Hematopoietic multipotent progenitor cell treated with erythropoietin and hydrocortisone succinate and interleukin-3 and kit ligand, for 15 days (in vitro differentiated cells): ENCODE measurements at regions not wholly inside any gene's neighbourhood (a gene's known extent, or its start where the extent isn't known, plus 50 kb on each side); places are given as distances from the start of the nearest gene placed in this dataset.
"Not testable (repeated sequence)": the region's sequence is repeated elsewhere in the genome, so short reads cannot be mapped to it uniquely, and the experiment has no call there.

Experiments used
- DNase-seq: peaks from one replicate; pipeline ENCODE4 v3.0.0-alpha.2; 2015; ENCODE audit warnings: low spot score

DNA sequence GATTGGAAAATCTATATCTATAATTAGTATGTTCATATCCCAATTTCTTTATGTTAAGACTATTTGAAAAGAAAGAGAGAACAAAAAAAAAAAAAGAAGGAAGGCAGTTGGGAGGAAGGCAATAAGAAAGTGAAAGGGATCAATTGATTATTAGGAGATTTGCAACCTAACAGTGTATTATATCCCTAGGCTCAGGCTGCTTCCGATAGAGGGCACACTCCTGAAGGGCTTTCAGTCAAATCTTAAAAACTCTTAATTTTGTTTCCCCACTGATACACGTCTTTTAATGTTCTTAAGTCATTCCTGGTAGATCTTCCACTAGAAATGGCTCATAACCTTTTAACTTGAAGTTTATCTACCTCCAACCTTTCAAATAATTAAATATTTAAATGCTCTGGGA lies 763.9 kb downstream of the BCL11A start:
- DNase-seq, result no peak

DNA sequence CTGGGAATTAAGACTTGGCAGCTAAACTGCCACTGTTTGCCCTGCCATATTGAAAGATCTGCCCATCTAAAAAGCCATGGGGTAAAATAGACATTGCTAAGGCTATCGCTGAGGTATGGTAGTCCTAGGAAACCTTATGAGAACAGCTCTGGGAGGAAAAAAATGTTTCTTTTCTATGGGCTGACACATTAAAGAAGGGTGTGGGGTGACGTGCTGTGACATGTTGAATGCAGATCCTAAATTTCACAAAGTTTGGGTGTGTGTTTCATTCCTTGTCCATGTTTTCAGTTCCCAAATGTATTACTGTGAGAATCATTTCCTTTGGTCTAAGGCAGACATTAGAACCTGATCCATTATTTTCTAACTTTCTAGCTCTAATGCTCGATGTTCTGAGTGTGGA lies 766.4 kb downstream of the BCL11A start:
- DNase-seq, result no peak

DNA sequence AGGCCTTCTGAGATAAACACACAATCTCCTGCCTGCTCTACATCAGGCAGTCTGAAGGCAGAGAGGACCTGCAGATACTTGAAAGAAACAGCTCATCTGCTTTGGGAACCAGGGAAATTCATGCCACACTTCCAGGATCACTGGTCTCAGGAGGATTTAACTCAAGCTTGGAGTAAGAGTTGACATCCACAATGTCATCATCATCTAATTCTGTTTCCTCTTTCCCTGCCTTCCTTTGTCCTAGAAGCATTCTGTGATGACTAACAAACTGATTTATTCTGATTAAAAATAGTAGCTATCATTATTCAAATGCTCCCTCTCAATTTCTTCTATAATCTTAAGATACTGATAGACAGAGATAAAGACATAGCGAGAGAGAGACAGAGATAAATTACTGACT lies 766.8 kb downstream of the BCL11A start:
- no peak for DNase-seq

DNA sequence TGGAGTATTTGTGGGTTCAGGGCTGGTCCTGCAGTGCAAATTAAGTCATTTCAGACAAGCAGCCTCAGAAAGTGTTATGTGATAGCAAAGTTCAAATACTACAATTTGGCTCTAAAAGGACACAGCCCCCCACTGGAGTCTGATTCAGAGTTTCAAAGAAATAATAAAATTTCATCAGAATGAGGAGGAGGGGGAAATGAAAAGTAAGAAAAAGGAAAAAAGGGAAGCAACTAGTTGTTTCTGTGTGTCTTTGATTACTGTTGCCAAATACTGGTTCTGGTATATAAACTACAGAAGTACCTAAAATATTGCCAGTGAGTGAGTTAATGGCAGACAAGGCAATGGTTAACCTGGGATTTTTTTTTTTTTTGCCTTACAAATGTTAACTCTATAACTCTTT lies 773.9 kb downstream of the BCL11A start:
- no peak for DNase-seq

DNA sequence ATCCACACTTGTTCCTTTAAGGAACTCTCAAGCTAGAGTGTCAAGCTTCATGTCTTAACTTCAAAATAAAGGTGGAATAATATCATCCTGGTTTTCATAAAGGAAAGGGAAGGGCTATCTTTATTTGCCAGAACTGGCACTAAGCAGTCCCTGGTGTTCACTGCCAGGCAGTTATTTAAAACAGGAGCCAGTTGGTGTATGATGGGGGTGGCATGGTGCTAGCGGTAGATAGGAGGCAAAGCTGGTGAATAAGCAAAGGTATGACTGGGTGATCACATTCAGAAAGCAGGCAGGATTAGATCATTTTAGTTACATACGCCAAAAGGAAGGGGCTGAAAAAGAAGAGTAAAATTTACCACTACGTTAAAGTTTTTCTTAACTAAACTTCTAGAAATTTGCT lies 776.3 kb downstream of the BCL11A start:
- no peak for DNase-seq

DNA sequence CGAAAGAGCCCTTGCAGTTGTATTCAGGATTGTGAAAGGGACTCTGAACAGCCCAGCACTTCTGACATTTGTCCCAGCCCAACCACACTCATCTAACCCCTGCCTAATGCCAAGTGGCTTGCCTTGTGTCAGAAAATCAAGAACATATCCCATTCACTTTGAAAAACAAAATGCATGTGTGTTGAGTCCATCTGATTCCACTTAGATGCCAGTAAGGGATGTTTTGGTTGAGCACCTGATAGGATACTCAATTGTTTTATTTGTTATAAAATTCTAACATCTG lies 776.8 kb downstream of the BCL11A start:
- DNase-seq, result no peak

DNA sequence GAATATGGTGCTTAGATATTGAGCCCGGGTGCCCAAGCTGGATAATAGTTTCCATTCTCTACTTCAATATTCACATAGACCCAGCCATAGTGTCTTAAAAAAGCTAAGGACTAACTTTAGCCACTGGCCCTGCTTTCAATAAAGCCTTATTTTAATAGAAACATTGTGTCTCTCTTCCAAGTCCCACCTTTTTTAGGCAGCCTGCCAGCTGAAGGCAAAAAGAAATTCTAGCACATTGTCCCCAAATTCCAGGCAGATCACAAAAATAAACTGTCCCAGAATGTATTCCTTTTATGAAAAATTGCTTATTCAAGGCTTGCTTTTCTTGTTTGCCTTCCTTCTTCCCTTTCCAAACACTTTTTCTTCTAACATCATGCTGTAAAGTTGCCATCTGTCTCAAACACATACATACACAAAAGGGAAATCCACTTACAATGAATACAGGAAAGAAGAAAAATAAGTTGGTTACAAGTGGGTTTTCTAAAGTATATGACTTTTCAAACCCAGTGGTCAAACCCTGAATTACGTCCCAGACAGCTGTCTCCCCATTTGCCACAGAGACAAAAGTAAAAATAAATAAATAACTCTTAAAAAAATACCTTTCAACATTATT lies 778.5 kb downstream of the BCL11A start:
- DNase-seq, result no peak

DNA sequence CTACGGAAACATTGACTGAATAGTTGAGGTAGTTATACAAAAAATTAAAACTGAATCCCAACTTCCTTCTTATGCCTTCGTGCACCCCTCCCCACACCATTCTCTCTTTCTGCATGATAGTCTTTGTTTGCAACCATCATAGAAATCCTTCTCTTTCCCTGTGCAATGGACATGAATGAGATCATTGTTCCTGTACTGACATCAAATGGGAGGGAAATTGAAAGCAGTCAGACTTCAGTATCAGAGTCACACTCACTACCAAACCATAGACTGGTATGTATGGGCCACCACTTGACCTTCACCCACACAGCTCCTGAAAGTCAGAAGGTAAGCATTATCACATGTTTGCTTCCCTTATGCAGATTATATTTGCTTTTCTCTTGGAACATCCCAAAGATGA lies 782.8 kb downstream of the BCL11A start:
- DNase-seq, result no peak

DNA sequence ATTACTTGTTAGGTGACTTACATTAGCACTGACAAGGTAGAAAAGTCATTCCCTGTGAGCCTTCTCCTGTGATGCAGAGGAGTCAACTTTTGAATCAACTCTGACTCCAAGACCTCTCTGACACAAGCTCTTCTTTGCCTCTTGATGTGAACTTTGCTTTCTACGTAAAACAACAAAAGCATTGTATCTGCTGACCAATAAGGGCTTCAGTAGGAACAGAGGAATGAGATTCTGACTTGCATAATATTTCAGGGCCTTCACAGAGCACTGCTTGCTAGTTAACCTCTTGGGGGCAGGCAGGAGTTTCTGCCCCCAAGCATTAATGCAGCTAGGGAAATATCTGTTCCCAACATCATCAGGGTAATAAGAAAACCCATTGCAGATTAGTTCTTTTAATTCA lies 791.5 kb downstream of the BCL11A start:
- no peak for DNase-seq

DNA sequence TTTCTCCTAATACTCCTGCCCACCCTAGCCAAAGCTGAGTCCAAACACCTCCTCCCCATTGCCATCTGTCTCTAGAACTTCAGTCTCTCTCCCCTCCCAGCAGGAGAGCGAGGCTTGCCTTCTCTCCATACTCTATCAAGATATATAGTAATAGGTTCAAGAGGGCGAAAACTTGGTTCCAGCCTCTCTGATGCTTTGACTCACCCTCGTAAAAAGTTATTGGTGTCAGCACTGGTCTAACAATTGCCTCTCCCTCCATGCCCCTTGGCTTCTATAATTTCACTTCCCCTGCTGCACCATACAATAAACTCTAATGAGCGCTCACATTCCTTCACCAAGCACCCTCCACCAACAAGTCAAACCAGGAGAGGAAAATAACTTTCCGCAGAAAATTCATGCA lies 797.3 kb downstream of the BCL11A start:
- no peak for DNase-seq

DNA sequence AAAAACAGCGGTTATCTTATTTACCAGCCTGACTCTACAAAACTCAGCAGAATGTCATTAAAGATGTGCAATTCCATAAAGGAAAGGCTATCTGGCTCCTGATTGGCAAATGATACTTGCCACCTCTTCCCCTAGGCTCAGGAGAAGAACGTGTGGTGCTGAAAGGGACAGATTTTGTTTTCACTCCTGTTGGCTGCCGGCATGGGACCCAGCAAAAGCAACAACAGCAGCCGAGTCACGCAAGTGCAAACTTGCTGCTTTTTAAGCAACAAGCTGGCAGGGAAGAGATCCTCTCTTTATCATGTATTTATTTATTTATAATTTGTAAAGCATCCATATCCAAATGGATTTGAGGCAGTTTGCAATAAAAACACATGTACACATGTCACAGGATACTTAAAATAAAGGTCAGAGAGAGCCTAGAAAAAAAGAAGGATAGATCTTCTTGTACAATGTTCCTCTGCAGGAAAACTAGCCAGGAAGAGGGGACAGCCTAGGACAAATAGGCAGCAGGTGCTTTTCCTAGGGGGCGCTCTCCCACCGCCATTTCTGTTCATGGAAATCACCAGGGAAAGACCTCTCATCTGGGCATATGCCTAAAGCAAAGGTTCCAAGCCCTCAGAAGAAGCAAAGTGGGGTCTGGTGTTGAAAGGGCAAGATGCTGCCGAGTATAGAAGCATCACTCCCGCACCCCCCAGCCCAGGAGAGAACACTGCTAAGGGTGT lies 799.3 kb downstream of the BCL11A start:
- DNase-seq, result no peak

DNA sequence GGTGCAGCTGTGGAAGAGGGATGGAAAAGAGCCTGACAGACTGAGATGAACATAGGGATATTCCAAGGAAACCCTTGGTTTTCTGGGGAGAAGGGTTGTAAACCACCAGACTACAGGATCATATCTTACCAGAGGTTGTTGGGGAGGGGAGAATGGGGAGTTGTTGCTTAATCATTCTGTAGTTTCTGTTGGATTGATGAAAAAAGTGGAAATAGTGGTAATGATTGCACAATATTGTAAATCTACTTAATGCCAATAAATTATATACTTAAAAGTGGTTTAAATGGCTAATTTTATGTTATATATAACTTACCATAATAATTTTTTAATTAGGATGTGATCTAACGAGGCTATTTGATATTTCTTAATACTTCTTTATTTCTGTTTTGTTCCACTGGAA lies 800.9 kb downstream of the BCL11A start:
- no peak for DNase-seq

DNA sequence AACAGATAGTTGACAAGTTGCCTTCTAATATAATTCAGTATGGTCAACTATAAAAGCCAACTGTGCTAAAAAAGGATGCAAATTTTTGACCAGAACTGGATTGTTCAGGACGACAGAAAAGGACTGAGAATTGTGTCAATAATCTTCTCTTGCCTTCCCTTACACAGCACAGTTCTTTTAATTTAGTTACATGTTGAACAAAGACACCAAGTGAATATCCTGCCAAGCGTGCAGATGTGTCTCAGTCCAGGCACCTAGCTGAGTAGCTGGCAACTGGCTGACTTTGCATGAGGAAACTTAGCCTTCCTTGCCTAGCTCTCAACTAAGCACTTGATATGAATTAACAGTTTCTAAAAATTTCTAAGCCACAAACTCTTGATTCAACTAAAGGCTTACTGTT lies 801.4 kb downstream of the BCL11A start:
- no peak for DNase-seq

DNA sequence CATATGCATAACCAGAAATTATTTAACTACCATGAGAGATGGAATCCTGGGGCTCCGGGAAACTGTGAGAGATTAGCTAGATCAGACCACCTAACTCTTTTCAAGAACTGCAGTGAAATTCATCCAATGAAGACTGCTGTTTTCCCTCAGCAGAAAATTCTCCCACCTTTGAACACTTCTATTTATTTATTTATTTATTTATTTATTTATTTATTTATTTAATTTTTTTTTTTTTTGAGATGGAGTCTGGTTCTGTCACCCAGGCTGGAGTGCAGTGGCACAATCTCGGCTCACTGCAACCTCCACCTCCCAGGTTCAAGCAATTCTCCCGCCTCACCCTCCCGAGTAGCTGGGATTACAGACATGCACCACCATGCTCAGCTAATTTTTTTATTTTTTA lies 802.2 kb downstream of the BCL11A start:
- not testable (repeated sequence) for DNase-seq

DNA sequence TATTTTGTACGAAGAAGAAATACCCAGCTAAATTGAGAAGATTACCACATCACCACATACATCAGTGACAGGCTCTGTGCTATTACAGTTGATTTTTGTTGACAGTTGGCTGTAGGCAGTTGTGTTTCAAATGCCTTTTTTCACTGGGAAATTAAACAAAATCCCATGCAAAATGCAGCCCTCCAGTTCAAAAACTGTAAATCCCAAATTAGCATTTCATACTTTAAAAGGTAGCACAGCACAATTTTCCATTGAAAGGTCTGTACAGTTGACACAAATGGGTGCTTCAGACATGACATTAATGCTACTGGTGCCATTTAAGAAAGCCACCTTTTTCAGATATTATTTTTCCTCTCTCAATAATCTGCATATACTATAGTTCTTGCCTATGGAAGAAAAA lies 807.2 kb downstream of the BCL11A start:
- no peak for DNase-seq

DNA sequence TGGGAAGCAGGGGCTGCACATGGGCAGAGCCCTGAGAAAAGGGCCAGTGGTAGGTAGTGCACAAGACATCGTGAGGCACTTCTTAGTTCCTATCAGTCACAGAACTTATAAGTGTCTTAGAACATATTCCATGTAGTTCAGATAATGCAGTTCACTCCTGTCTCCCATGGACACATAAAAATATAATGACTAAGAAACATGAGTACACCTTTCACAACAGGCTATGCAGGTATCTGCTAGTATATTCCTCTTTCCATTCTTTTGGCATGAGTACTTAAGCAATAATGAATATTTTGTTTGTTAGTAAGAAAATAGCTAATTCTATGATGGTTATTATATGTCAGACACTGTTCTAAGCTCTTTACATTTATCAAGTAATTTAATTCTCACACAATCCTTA lies 808.4 kb downstream of the BCL11A start:
- DNase-seq, result no peak

DNA sequence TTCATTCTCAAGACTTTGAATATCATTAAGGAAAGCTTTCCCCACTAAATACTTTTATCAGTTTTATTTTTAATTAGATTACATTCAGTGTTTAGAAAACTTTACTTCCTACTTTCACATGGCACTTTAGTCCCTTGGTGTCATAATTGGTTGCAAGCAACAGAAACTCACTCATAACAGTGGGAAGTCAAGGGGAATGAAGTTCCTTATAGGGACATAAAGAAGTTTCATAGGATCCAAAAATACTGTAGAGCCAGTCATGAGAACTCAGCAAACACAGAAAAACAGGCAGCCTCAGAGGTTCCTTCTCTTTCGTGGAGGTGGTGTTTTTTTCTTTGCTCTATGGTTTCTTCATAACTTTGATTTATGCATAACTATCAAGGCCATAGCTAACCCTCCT lies 809.0 kb downstream of the BCL11A start:
- DNase-seq, result no peak

DNA sequence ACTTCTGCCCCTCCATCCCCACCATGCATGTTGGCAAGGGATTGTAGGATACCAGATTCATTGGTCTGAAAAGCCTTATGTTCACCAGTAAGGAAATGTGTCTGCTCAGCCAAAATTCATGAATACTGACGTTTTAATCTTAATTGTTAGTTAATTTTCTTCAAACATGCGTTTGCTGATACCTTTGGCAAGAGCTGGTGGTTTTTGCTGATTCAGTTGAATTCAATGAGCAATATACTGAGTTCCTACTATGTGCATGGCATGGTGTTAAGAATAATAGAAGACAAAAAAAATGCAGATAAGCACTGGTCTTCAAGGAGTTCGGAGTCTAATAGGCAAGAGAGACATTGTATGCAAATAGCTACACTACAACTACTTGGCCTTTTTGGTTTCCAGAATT lies 811.6 kb downstream of the BCL11A start:
- DNase-seq, result no peak

DNA sequence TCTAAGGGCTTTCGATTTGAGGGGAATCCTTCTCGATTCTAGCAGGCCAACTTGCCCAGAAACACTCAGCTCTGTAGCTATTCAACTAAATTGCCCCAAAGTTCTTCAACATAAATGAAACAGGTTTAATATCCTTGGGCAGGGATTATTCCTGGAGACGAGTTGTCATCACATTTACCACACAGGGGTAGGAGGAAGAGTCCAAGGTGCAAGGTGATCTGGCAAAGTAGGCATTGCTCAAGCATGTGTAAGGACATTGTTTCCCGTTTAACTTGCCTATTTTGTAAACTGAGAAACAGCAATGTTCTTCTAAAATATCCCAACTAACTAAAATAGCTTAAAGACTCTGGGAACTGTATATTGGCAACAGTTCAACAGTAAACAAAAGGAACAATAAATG lies 814.3 kb downstream of the BCL11A start:
- DNase-seq, result no peak

DNA sequence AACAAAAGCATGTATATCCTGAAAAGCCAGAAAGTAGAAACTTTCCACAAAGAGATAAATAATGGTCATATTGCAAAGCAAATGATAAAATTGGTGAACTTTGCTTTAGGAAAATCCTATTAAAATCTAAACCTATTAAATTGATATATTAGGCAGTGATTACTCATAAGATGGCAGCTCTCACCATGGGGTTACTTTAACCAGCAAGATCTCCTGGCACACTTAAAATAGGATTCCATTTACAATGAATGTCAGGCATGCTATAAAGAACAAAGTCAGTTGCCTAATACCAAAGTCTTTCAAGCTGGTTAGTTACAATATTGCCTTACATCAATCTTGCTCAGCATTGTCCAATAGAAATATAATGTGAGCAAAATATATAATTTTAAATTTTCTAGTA lies 816.2 kb downstream of the BCL11A start:
- no peak for DNase-seq

DNA sequence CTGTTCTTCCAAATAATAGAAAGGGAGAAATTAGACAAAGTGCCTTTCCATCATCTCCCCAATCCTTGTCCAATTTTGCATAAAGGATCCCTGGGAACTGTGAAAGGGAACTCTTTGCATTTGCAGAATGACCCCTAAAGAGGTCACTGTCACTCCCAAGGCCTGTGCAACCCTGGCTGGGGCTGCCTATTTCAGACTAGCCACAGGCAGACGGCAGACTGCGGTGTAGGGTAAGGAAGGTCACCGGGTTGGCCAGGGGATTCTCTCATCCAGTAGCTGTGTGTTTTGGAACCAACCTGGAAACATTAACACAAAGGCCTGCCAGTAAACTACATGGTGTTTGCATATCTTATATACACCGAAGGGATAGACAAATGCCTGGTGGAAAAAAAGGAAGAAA lies 818.7 kb downstream of the BCL11A start:
- no peak for DNase-seq

DNA sequence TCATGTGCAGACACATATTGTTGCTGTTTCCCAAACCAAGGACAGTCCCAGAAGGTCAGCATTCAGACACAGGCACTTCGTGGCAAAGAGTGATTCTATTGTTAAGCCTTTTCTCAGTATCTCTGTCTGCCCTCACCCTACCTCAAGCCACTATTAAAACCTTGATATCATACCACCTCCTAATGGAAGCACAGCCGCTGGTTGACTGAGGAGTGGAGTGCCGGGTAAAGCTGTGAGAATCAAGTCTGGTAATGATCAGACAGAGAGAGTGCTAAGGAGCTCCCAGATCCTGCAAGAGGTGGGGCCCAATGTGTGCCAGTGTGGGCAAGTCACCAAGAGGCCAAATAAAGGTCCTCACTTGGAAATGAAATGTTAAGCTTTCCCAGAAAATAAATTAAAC lies 819.5 kb downstream of the BCL11A start:
- DNase-seq, result no peak

DNA sequence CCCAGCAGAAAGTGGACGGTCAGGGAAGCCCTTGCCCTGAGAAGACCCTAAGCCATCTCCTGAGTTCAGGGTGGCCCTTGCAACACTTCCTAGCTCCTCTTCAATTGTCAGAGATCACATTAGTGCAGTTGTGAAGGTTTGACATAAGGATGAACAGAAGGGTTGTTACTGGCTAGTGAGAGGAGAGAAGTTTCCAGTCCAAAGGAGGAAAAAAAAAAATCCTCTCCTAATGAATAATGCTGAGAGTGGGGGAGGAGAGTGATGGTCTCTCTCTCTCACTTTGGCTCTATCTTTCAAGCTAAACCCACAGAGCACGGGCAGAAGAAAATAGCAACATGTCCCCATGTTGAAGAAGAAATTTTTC lies 819.9 kb downstream of the BCL11A start:
- DNase-seq, result no peak

DNA sequence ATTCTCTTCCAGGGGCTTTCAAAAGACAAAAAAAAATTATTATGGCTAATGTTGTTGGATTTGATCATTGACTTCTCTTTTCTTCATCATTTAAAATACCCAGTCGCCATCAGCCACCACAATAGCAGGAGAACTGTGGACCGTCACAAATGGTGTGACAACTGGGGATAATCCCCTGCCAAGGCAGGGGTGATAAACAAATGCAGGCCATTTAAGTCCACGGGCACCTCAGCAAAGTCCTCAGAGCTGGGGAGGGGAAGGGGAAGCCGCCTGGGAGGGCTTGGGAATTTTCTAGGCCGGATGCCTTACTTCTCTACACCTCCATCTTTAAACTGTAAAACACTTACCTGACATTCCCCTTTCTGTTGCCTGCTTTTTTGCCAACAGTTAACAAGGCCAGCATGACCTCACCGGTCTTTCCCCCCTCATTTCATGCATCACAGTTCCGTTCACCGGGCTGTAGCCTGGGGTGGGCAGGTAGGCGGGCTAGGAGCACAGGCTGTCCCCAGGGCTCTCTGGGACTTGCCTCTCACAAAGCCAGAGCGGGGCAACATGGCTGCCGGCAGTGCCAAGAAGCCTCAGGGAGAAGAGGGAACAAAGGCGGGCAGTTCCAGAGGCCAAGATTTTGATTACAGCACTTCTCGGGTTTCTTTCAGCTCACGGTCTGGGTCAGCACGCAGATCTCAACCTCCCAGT lies 820.4 kb downstream of the BCL11A start:
- no peak for DNase-seq
